ENCODE measurements at regions not wholly inside any gene's neighbourhood (a gene's known extent, or its start where the extent isn't known, plus 50 kb on each side); places are given as distances from the start of the nearest gene placed in this dataset.

- TF ChIP-seq CTCF (IDR thresholded peaks at IDR 0.05) = no peak
- DNase-seq = no peak
- H3K4me1 Mint-ChIP-seq (ENCODE audit: low read depth) = peaks cover 75% of the 10 kb centered on the region
- peaks cover 1% of the 10 kb centered on the region for H3K27me3 Mint-ChIP-seq (ENCODE audit: insufficient read depth)
- no peaks in the 10 kb centered on the region for H3K9me3 Mint-ChIP-seq
- peaks cover 4% of the 10 kb centered on the region; the same call in 1 of the 2 replicates for H3K36me3 Mint-ChIP-seq (ENCODE audit: low read depth)
- H3K4me3 Mint-ChIP-seq = no peak overlapping the region
- H3K27ac Mint-ChIP-seq = peak overlapping the region; percentile 34; the same call in 1 of the 2 replicates
These were observed 991.6 kb upstream of the TMEM132C start for GRCh38 chr12:127275416-127275815.

GRCh38 chr12:127277882-127278281 is 989.1 kb upstream of the TMEM132C start:
- no peak overlapping the region for H3K4me3 Mint-ChIP-seq
- no peak for TF ChIP-seq CTCF (IDR thresholded peaks at IDR 0.05)
- DNase-seq = no peak
- peaks cover 56% of the 10 kb centered on the region for H3K4me1 Mint-ChIP-seq (ENCODE audit: low read depth)
- H3K27ac Mint-ChIP-seq = peak overlapping the region; percentile 51
- H3K27me3 Mint-ChIP-seq (ENCODE audit: insufficient read depth) = peaks cover 1% of the 10 kb centered on the region
- H3K36me3 Mint-ChIP-seq (ENCODE audit: low read depth) = no peaks in the 10 kb centered on the region
- H3K9me3 Mint-ChIP-seq = no peaks in the 10 kb centered on the region

GRCh38 chr12:127278351-127278750 is 988.6 kb upstream of the TMEM132C start:
- Mint-ChIP-seq H3K4me3 (no peak overlapping the region), H3K27me3 (ENCODE audit: insufficient read depth) (peaks cover 1% of the 10 kb centered on the region), H3K27ac (peak overlapping the region; percentile 51), H3K36me3 (ENCODE audit: low read depth) (no peaks in the 10 kb centered on the region), H3K4me1 (ENCODE audit: low read depth) (peaks cover 55% of the 10 kb centered on the region), H3K9me3 (no peaks in the 10 kb centered on the region)
- no peak for TF ChIP-seq CTCF (IDR thresholded peaks at IDR 0.05)
- no peak for DNase-seq

- no peaks in the 10 kb centered on the region for H3K9me3 Mint-ChIP-seq
- H3K36me3 Mint-ChIP-seq (ENCODE audit: low read depth) = no peaks in the 10 kb centered on the region; the same call in 1 of the 2 replicates
- H3K4me3 Mint-ChIP-seq = no peak overlapping the region
- no peak overlapping the region for H3K27ac Mint-ChIP-seq
- H3K4me1 Mint-ChIP-seq (ENCODE audit: low read depth) = peaks cover 55% of the 10 kb centered on the region
- peak; percentile 78 for TF ChIP-seq CTCF (IDR thresholded peaks at IDR 0.05)
- H3K27me3 Mint-ChIP-seq (ENCODE audit: insufficient read depth) = peaks cover 1% of the 10 kb centered on the region
- no peak for DNase-seq
These were observed 986.3 kb upstream of the TMEM132C start for GRCh38 chr12:127280393-127281275.

- H3K36me3 Mint-ChIP-seq (ENCODE audit: low read depth) = no peaks in the 10 kb centered on the region; the same call in 1 of the 2 replicates
- DNase-seq = no peak
These were observed 984.0 kb upstream of the TMEM132C start for GRCh38 chr12:127282786-127283565.

More at GRCh38 chr12:127282786-127283565, 984.0 kb upstream of the TMEM132C start:
- Mint-ChIP-seq H3K4me1 (ENCODE audit: low read depth) (peaks cover 53% of the 10 kb centered on the region), H3K27me3 (ENCODE audit: insufficient read depth) (no peaks in the 10 kb centered on the region; the same call in none of the 2 replicates), H3K27ac (peak overlapping the region; percentile 97), H3K9me3 (no peaks in the 10 kb centered on the region), H3K4me3 (no peak overlapping the region)
- TF ChIP-seq CTCF (IDR thresholded peaks at IDR 0.05) = no peak
